Osteoblast (primary cell): ENCODE measurements at regions not wholly inside any gene's neighbourhood (a gene's known extent, or its start where the extent isn't known, plus 50 kb on each side); places are given as distances from the start of the nearest gene placed in this dataset.
"Not testable (repeated sequence)": the region's sequence is repeated elsewhere in the genome, so short reads cannot be mapped to it uniquely, and the experiment has no call there.

ENCODE experiments used
- DNase-seq: peaks from one replicate; pipeline ENCODE4 v3.0.0; 2011; ENCODE audit warnings: low spot score, mixed read lengths; ENCODE audit not compliant: insufficient read length; ENCODE audit errors: missing footprints
- H2AFZ ChIP-seq: 2 replicates; pipeline ENCODE4 v1.6.0; 2011; ENCODE audit warnings: mild to moderate bottlenecking, low read length
- H3K27ac ChIP-seq: 2 replicates; pipeline ENCODE4 v1.5.1; 2011; ENCODE audit warnings: mild to moderate bottlenecking, low read depth, low read length, moderate library complexity
- H3K27me3 ChIP-seq: 2 replicates; pipeline ENCODE4 v1.6.0; 2012; ENCODE audit warnings: mild to moderate bottlenecking, control low read depth, inconsistent platforms, low read length, moderate library complexity; ENCODE audit not compliant: insufficient read depth
- H3K36me3 ChIP-seq: 2 replicates; pipeline ENCODE4 v1.5.1; 2011; ENCODE audit warnings: mild to moderate bottlenecking, low read length, control low read depth, moderate library complexity; ENCODE audit not compliant: insufficient read depth
- H3K4me1 ChIP-seq: 2 replicates; pipeline ENCODE4 v1.5.1; 2011; ENCODE audit warnings: mild to moderate bottlenecking, low read length, control low read depth, moderate library complexity; ENCODE audit not compliant: insufficient read depth
- H3K4me2 ChIP-seq: 2 replicates; pipeline ENCODE4 v1.6.0; 2011; ENCODE audit warnings: mild to moderate bottlenecking, low read length; ENCODE audit not compliant: insufficient read depth
- H3K4me3 ChIP-seq: fragments of 200-600 bp; sonication (generic); 3 replicates; pipeline ENCODE4 v1.5.1; 2012; ENCODE audit warnings: mild to moderate bottlenecking, low read length, inconsistent platforms; ENCODE audit not compliant: insufficient read depth
- H3K79me2 ChIP-seq: 2 replicates; pipeline ENCODE4 v1.6.0; 2012; ENCODE audit warnings: mild to moderate bottlenecking, low read length, control low read depth, inconsistent platforms; ENCODE audit not compliant: insufficient read depth
- H3K9me3 ChIP-seq: 2 replicates; pipeline ENCODE4 v1.5.1; 2011; ENCODE audit warnings: low read depth, low read length, control low read depth
- H4K20me1 ChIP-seq: 2 replicates; pipeline ENCODE4 v1.6.0; 2012; ENCODE audit warnings: mild to moderate bottlenecking, low read length, control low read depth; ENCODE audit not compliant: insufficient read depth
- TF ChIP-seq, protein P1 (sequence below): IDR thresholded peaks from 2 replicates; pipeline ENCODE4 v1.5.1; 2011; ENCODE audit warnings: mild to moderate bottlenecking, low read depth, low read length, moderate library complexity; ENCODE audit errors: extremely low read depth

DNA sequence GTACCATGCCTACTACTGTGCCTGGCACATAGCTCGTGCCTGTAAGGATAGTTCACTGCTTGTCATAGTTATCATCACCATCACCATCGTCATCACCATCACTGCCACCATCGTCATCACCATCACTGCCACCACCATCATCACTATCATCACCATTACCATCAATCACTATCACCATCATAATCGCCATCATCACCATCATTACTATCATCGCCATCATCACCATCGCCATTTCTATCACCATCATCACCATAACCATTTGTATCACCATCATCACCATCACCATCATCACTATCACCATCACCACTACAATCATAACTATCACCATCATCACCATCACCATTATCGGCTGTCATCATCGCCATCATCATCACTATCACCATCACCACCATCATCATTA is 107.1 kb downstream of the TUBA3C start:
- no peak overlapping the region for H3K4me3 ChIP-seq
- H4K20me1 ChIP-seq, result no peaks in the 10 kb centered on the region
- no peak overlapping the region for H3K27ac ChIP-seq
- H3K9me3 ChIP-seq, result no peaks in the 10 kb centered on the region
- no peak overlapping the region for H2AFZ ChIP-seq
- no peak for DNase-seq
- TF ChIP-seq, protein P1, sequence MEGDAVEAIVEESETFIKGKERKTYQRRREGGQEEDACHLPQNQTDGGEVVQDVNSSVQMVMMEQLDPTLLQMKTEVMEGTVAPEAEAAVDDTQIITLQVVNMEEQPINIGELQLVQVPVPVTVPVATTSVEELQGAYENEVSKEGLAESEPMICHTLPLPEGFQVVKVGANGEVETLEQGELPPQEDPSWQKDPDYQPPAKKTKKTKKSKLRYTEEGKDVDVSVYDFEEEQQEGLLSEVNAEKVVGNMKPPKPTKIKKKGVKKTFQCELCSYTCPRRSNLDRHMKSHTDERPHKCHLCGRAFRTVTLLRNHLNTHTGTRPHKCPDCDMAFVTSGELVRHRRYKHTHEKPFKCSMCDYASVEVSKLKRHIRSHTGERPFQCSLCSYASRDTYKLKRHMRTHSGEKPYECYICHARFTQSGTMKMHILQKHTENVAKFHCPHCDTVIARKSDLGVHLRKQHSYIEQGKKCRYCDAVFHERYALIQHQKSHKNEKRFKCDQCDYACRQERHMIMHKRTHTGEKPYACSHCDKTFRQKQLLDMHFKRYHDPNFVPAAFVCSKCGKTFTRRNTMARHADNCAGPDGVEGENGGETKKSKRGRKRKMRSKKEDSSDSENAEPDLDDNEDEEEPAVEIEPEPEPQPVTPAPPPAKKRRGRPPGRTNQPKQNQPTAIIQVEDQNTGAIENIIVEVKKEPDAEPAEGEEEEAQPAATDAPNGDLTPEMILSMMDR, result no peak
- H3K4me2 ChIP-seq, result no peak overlapping the region
- no peaks in the 10 kb centered on the region for H3K27me3 ChIP-seq
- no peaks in the 10 kb centered on the region for H3K36me3 ChIP-seq
- no peaks in the 10 kb centered on the region for H3K79me2 ChIP-seq
- H3K4me1 ChIP-seq, result no peaks in the 10 kb centered on the region

GRCh38 chr13:19074106-19074505 is 107.5 kb downstream of the TUBA3C start:
- not testable (repeated sequence) for H3K27me3 ChIP-seq, H3K27ac ChIP-seq, H3K9me3 ChIP-seq, H3K4me3 ChIP-seq, H3K36me3 ChIP-seq, H3K4me1 ChIP-seq, H3K79me2 ChIP-seq, H3K4me2 ChIP-seq, H2AFZ ChIP-seq, H4K20me1 ChIP-seq, DNase-seq

GRCh38 chr13:19072956-19073706 is 108.5 kb downstream of the TUBA3C start:
- H3K27me3 ChIP-seq, H3K79me2 ChIP-seq, H3K4me3 ChIP-seq, DNase-seq, H3K9me3 ChIP-seq, H2AFZ ChIP-seq, H3K4me2 ChIP-seq, H4K20me1 ChIP-seq, H3K27ac ChIP-seq, H3K4me1 ChIP-seq, H3K36me3 ChIP-seq: not testable (repeated sequence)

- Histone ChIP-seq H3K9me3 (no peaks in the 10 kb centered on the region), H3K4me2 (no peak overlapping the region), H4K20me1 (no peaks in the 10 kb centered on the region), H3K27ac (no peak overlapping the region), H3K4me3 (no peak overlapping the region), H3K4me1 (no peaks in the 10 kb centered on the region), H3K36me3 (no peaks in the 10 kb centered on the region), H3K27me3 (no peaks in the 10 kb centered on the region), H3K79me2 (no peaks in the 10 kb centered on the region), H2AFZ (no peak overlapping the region)
- TF ChIP-seq, protein P1, result no peak
- DNase-seq, result no peak
Observed at GRCh38 chr13:19072543-19072942, 109.1 kb downstream of the TUBA3C start.

GRCh38 chr13:19071161-19071936 is 110.3 kb downstream of the TUBA3C start:
- H2AFZ ChIP-seq, result no peak overlapping the region
- no peaks in the 10 kb centered on the region for H3K4me1 ChIP-seq
- no peaks in the 10 kb centered on the region for H3K9me3 ChIP-seq
- H3K36me3 ChIP-seq, result no peaks in the 10 kb centered on the region
- no peak overlapping the region for H3K4me2 ChIP-seq
- H3K27me3 ChIP-seq, result no peaks in the 10 kb centered on the region
- H3K27ac ChIP-seq, result no peak overlapping the region
- TF ChIP-seq, protein P1, result no peak
- no peaks in the 10 kb centered on the region for H3K79me2 ChIP-seq
- no peak for DNase-seq
- no peaks in the 10 kb centered on the region for H4K20me1 ChIP-seq
- no peak overlapping the region for H3K4me3 ChIP-seq
